Activated B cell treated with CpG ODN at 0.5 μM for 24 hours (primary cell): ENCODE measurements at regions not wholly inside any gene's neighbourhood (a gene's known extent, or its start where the extent isn't known, plus 50 kb on each side); places are given as distances from the start of the nearest gene placed in this dataset.

Experiments used
- ATAC-seq: fragments of 200-7000 bp; cut with Tn5 transposase; one replicate; pipeline ENCODE4 v1.10.0; 2021; ENCODE audit warnings: low read depth, mild to moderate bottlenecking, moderate library complexity
- CTCF ChIA-PET: fragments of 350-600 bp; sonication (Branson Sonifier 250); formaldehyde crosslinking; loops from one replicate; lab custom pipeline; 2021; ENCODE audit warnings: antibody characterized with exemption; lab: Charles Lee
- POLR2A ChIA-PET: fragments of 350-600 bp; sonication (Branson Sonifier 250); formaldehyde crosslinking; loops from one replicate; lab custom pipeline; 2021; ENCODE audit warnings: antibody characterized with exemption; lab: Charles Lee
- DNase-seq: peaks from one replicate; pipeline ENCODE4 v3.0.0; 2022
- H3K27ac Mint-ChIP-seq: one replicate; pipeline ENCODE4 v1.8.0; 2020; ENCODE audit warnings: mixed read lengths
- H3K27me3 Mint-ChIP-seq: one replicate; pipeline ENCODE4 v1.8.0; 2021; ENCODE audit warnings: mixed read lengths
- H3K36me3 Mint-ChIP-seq: one replicate; pipeline ENCODE4 v1.8.0; 2021; ENCODE audit warnings: low read depth, mixed read lengths
- H3K4me1 Mint-ChIP-seq: one replicate; pipeline ENCODE4 v1.8.0; 2021; ENCODE audit warnings: mixed read lengths
- H3K4me3 Mint-ChIP-seq: one replicate; pipeline ENCODE4 v1.8.0; 2020; ENCODE audit warnings: mild to moderate bottlenecking, mixed read lengths
- H3K9me3 Mint-ChIP-seq: one replicate; pipeline ENCODE4 v1.8.0; 2020; ENCODE audit warnings: mixed read lengths
- intact Hi-C: fragments of 100-400 bp; cut with micrococcal nuclease; formaldehyde crosslinking; loops from one replicate; pipeline ENCODE4 v1.15.1; 2024
- TF ChIP-seq, protein P1 (sequence below): fragments of 200-600 bp; IDR thresholded peaks from one replicate; pipeline ENCODE4 v1.8.0; 2022; ENCODE audit warnings: antibody characterized with exemption, mild to moderate bottlenecking

DNA sequence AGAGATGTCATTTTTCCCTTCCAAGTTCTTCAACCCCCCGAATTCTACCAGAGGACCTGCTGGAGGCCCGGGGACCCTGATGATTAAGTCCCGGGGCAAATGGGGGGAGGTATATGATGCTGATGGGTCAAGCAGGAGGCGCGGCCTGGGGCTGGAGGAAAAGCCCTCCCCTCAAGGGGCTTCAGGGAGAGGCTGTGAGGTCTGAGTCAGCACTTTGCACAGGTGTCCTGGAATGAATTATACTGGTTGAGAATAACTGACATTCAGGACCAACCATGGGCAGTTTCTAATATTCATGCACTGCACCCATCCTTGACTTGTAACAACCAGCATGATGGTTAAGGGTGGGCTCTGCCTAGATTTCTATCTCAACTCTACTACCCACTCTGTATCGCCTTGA lies 146.8 kb upstream of the SYT13 start:
- POLR2A ChIA-PET: no interaction called here
- Mint-ChIP-seq H3K36me3 (no peaks in the 10 kb centered on the region), H3K27ac (no peak overlapping the region)

DNA sequence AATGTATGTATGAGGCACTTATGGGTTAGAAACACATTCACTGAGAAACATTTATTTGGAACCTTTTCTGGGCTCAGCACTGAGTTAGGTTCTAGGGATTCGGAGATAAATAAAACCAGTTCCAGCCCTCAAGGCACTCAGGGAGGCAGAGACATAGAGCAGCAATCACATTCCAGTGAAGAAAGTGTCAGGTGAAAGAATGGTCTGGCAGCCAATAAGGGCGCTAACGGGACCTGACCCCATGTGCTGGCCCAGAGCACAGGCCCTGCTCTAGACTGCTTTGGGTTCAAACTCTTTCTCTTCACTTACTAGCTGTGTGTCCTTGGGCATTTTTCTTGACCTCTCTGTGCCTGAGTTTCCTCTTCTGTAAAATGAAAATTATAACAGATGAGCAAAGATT lies 146.0 kb upstream of the SYT13 start:
- intact Hi-C loops: no loop called here
- POLR2A ChIA-PET: no interaction called here

More for the DNA sequence above, 146.8 kb upstream of the SYT13 start:
- Mint-ChIP-seq H3K27me3 (peaks cover 14% of the 10 kb centered on the region), H3K9me3 (no peaks in the 10 kb centered on the region), H3K4me1 (no peaks in the 10 kb centered on the region), H3K4me3 (no peak overlapping the region)
- DNase-seq (no peak), ATAC-seq (no peak)
- TF ChIP-seq, protein P1, sequence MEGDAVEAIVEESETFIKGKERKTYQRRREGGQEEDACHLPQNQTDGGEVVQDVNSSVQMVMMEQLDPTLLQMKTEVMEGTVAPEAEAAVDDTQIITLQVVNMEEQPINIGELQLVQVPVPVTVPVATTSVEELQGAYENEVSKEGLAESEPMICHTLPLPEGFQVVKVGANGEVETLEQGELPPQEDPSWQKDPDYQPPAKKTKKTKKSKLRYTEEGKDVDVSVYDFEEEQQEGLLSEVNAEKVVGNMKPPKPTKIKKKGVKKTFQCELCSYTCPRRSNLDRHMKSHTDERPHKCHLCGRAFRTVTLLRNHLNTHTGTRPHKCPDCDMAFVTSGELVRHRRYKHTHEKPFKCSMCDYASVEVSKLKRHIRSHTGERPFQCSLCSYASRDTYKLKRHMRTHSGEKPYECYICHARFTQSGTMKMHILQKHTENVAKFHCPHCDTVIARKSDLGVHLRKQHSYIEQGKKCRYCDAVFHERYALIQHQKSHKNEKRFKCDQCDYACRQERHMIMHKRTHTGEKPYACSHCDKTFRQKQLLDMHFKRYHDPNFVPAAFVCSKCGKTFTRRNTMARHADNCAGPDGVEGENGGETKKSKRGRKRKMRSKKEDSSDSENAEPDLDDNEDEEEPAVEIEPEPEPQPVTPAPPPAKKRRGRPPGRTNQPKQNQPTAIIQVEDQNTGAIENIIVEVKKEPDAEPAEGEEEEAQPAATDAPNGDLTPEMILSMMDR: no peak
- CTCF ChIA-PET: no interaction called here
- intact Hi-C loops: no loop called here

GRCh38 chr11:45431046-45432018 lies 145.2 kb upstream of the SYT13 start:
- Mint-ChIP-seq H3K9me3 (no peaks in the 10 kb centered on the region), H3K36me3 (no peaks in the 10 kb centered on the region), H3K27ac (no peak overlapping the region), H3K27me3 (peaks cover 15% of the 10 kb centered on the region), H3K4me3 (no peak overlapping the region), H3K4me1 (no peaks in the 10 kb centered on the region)
- ChIA-PET POLR2A (interaction anchor here (0.5 kb wide), 1 partner anchor 1528 kb away, joined by 5 read pairs; no protein-coding TSS in a partner anchor), CTCF (no interaction called here)
- intact Hi-C loops: no loop called here
- no peak for DNase-seq
- ATAC-seq: no peak
- TF ChIP-seq, protein P1: no peak

More for the DNA sequence above, 146.0 kb upstream of the SYT13 start:
- DNase-seq: no peak
- Mint-ChIP-seq H3K4me1 (no peaks in the 10 kb centered on the region), H3K27ac (no peak overlapping the region), H3K36me3 (no peaks in the 10 kb centered on the region), H3K4me3 (no peak overlapping the region), H3K27me3 (peaks cover 15% of the 10 kb centered on the region), H3K9me3 (no peaks in the 10 kb centered on the region)
- CTCF ChIA-PET: no interaction called here
- no peak for ATAC-seq
- TF ChIP-seq, protein P1: no peak

- no peaks in the 10 kb centered on the region for H3K36me3 Mint-ChIP-seq
- H3K4me1 Mint-ChIP-seq: no peaks in the 10 kb centered on the region
- ChIA-PET POLR2A (no interaction called here), CTCF (no interaction called here)
- peaks cover 13% of the 10 kb centered on the region for H3K27me3 Mint-ChIP-seq
- ATAC-seq (no peak), DNase-seq (no peak)
- H3K4me3 Mint-ChIP-seq: no peak overlapping the region
- H3K27ac Mint-ChIP-seq: no peak overlapping the region
- TF ChIP-seq, protein P1: no peak
- no peaks in the 10 kb centered on the region for H3K9me3 Mint-ChIP-seq
- intact Hi-C loops: no loop called here
These were observed 144.2 kb upstream of the SYT13 start for GRCh38 chr11:45430361-45430760.

DNA sequence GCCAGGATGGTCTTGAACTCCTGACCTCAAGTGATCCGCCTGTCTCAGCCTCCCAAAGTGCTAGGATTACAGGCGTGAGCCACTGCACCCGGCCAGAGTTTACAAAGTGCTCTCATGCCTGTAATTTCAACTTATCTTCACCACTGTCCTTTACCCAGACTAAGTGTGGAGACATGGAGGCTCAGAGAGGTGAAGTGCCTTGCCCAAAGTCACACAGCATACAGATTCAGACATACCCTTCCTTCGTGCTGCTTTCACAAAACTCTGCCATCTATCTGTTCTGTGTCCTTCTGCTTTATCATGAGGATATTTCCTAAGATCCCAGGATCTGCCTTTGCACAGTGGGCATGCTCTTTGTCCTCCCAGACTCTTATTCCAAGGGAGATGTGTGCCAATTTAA lies 143.6 kb upstream of the SYT13 start:
- CTCF ChIA-PET: no interaction called here
- Mint-ChIP-seq H3K9me3 (no peaks in the 10 kb centered on the region), H3K4me3 (no peak overlapping the region), H3K27ac (no peak overlapping the region), H3K36me3 (no peaks in the 10 kb centered on the region), H3K27me3 (peaks cover 13% of the 10 kb centered on the region), H3K4me1 (no peaks in the 10 kb centered on the region)
- intact Hi-C loops: no loop called here
- POLR2A ChIA-PET: no interaction called here
- TF ChIP-seq, protein P1: no peak
- no peak for ATAC-seq
- DNase-seq: no peak
